T-cell (primary cell): ENCODE measurements at regions not wholly inside any gene's neighbourhood (a gene's known extent, or its start where the extent isn't known, plus 50 kb on each side); places are given as distances from the start of the nearest gene placed in this dataset.

Experiments
- ATAC-seq, 4 experiments: fragments of 200-7000 bp in 3 of 4; fragments of 150-1000 bp in 1 of 4; cut with Tn5 transposase; replicated peaks in 1 of 4; 1 replicate in 3 of 4; 2 replicates in 1 of 4; pipeline ENCODE4 v1.10.0; 2021; ENCODE audit warnings: moderate library complexity in 3 of 4, mild to moderate bottlenecking in 2 of 4, moderate number of reproducible peaks in 1 of 4
- CTCF ChIA-PET, 2 donors: fragments of 300-600 bp; sonication (Branson Sonifier 250); formaldehyde crosslinking; loops; one replicate each; lab custom pipeline; 2022; ENCODE audit warnings: antibody characterized with exemption in 2 of 2; lab: Charles Lee
- POLR2A ChIA-PET, 2 donors: fragments of 300-600 bp; sonication (Branson Sonifier 250); formaldehyde crosslinking; loops; one replicate each; lab custom pipeline; 2022; ENCODE audit warnings: antibody characterized with exemption in 2 of 2; lab: Charles Lee
- DNase-seq, 35 experiments: peaks; one replicate each; pipeline versions ENCODE4 v3.0.0 to v3.0.0-alpha.2; 2013 to 2023
- H3K27ac ChIP-seq: one replicate; pipeline ENCODE4 v1.5.1; 2013; ENCODE audit warnings: low read length
- H3K27me3 ChIP-seq, 2 experiments: replicated peaks in 1 of 2; 1 replicate in 1 of 2; 2 replicates in 1 of 2; pipeline versions ENCODE4 v1.6.1 to v1.7.0; 2013; ENCODE audit warnings: low read length in 1 of 2, mixed read lengths in 1 of 2; ENCODE audit not compliant: control insufficient read depth in 2 of 2, insufficient read depth in 2 of 2; ENCODE audit errors: extremely low read depth in 1 of 2
- H3K36me3 ChIP-seq, 2 donors: 1 replicate in 1 of 2; 2 replicates in 1 of 2; pipeline versions ENCODE4 v1.6.1 to v1.7.0; 2013; ENCODE audit warnings: low read length in 1 of 2; ENCODE audit not compliant: control insufficient read depth in 2 of 2, insufficient read depth in 1 of 2; ENCODE audit errors: extremely low read depth in 1 of 2
- H3K4me1 ChIP-seq, 2 experiments: 1 replicate in 1 of 2; 2 replicates in 1 of 2; pipeline versions ENCODE4 v1.6.1 to v1.7.0; 2013; ENCODE audit warnings: low read length in 2 of 2, mixed read lengths in 1 of 2; ENCODE audit not compliant: insufficient read depth in 2 of 2, control insufficient read depth in 1 of 2; ENCODE audit errors: extremely low read depth in 1 of 2
- H3K4me3 ChIP-seq, 2 donors: 1 replicate in 1 of 2; 2 replicates in 1 of 2; pipeline versions ENCODE4 v1.5.1 to v1.7.0; 2013; ENCODE audit warnings: mild to moderate bottlenecking in 2 of 2, low read length in 1 of 2, moderate library complexity in 1 of 2; ENCODE audit not compliant: control insufficient read depth in 1 of 2; ENCODE audit errors: extremely low read depth in 1 of 2
- H3K9me3 ChIP-seq: 2 replicates; pipeline ENCODE4 v1.7.0; 2013
- H3K27ac Mint-ChIP-seq, 2 donors: one replicate each; pipeline ENCODE4 v1.8.0; 2020 to 2021; ENCODE audit warnings: mild to moderate bottlenecking in 2 of 2, mixed read lengths in 2 of 2
- H3K27me3 Mint-ChIP-seq, 2 donors: one replicate each; pipeline ENCODE4 v1.8.0; 2021 to 2022; ENCODE audit warnings: mixed read lengths in 2 of 2
- H3K36me3 Mint-ChIP-seq: one replicate; pipeline ENCODE4 v1.8.0; 2021; ENCODE audit warnings: mixed read lengths
- H3K4me1 Mint-ChIP-seq, 3 donors: one replicate each; pipeline ENCODE4 v1.8.0; 2020 to 2022; ENCODE audit warnings: mixed read lengths in 3 of 3, mild to moderate bottlenecking in 1 of 3
- H3K4me3 Mint-ChIP-seq, 3 donors: one replicate each; pipeline ENCODE4 v1.8.0; 2020 to 2022; ENCODE audit warnings: mild to moderate bottlenecking in 3 of 3, mixed read lengths in 3 of 3, moderate library complexity in 3 of 3
- H3K9me3 Mint-ChIP-seq, 3 donors: one replicate each; pipeline ENCODE4 v1.8.0; 2020 to 2022; ENCODE audit warnings: mixed read lengths in 3 of 3
- whole genome bisulfite sequencing: methylation state at CpG from one replicate; pipeline ENCODE4 v1.1.5; 2013; ENCODE audit warnings: missing lambda C conversion rate; ENCODE audit not compliant: insufficient coverage; 5-methylcytosine and 5-hydroxymethylcytosine counted together

- Histone ChIP-seq H3K27me3 (no peaks in the 10 kb centered on the region), H3K4me3 (no peak overlapping the region), H3K27ac (no peak overlapping the region), H3K36me3 (no peaks in the 10 kb centered on the region), H3K4me1 (no peaks in the 10 kb centered on the region), H3K9me3 (no peaks in the 10 kb centered on the region)
- ChIA-PET POLR2A (no interaction called here), CTCF (no interaction called here)
- DNase-seq: no peak
- H3K9me3 Mint-ChIP-seq: no peaks in the 10 kb centered on the region
- H3K27me3 Mint-ChIP-seq: no peaks in the 10 kb centered on the region
- no CpG with 5 or more reads among the region's 2 CpGs for WGBS
- H3K4me3 Mint-ChIP-seq: no peak overlapping the region
- ATAC-seq: no peak
- no peaks in the 10 kb centered on the region for H3K4me1 Mint-ChIP-seq
- H3K36me3 Mint-ChIP-seq: no peaks in the 10 kb centered on the region
- no peak overlapping the region for H3K27ac Mint-ChIP-seq
These were observed 895.2 kb upstream of the TSPY4 start for GRCh38 chrY:8442097-8442496.

GRCh38 chrY:8452963-8453362, 884.3 kb upstream of the TSPY4 start:
- no CpG with 5 or more reads among the region's 1 CpG for WGBS
- DNase-seq (no peak), ATAC-seq (no peak)
- Histone ChIP-seq H3K27ac (no peak overlapping the region), H3K36me3 (no peaks in the 10 kb centered on the region), H3K4me3 (no peak overlapping the region), H3K9me3 (no peaks in the 10 kb centered on the region), H3K27me3 (no peaks in the 10 kb centered on the region), H3K4me1 (no peaks in the 10 kb centered on the region)
- H3K4me3 Mint-ChIP-seq: no peak overlapping the region
- no peaks in the 10 kb centered on the region for H3K4me1 Mint-ChIP-seq
- ChIA-PET POLR2A (no interaction called here), CTCF (no interaction called here)
- no peaks in the 10 kb centered on the region for H3K36me3 Mint-ChIP-seq
- H3K27me3 Mint-ChIP-seq: peaks cover 0 to 4% of the 10 kb centered on the region in 2 donors
- H3K27ac Mint-ChIP-seq: no peak overlapping the region
- no peaks in the 10 kb centered on the region for H3K9me3 Mint-ChIP-seq

- H3K9me3 ChIP-seq: no peaks in the 10 kb centered on the region
- no peak overlapping the region for H3K27ac Mint-ChIP-seq
- no peak for ATAC-seq
These were observed 870.5 kb upstream of the TSPY4 start for GRCh38 chrY:8466813-8467212.

GRCh38 chrY:8470249-8470648, 867.0 kb upstream of the TSPY4 start:
- no peaks in the 10 kb centered on the region for H3K4me1 ChIP-seq
- H3K27me3 ChIP-seq: no peaks in the 10 kb centered on the region
- Mint-ChIP-seq H3K9me3 (no peaks in the 10 kb centered on the region), H3K4me1 (no peaks in the 10 kb centered on the region), H3K36me3 (no peaks in the 10 kb centered on the region), H3K4me3 (no peak overlapping the region), H3K27ac (no peak overlapping the region), H3K27me3 (no peaks in the 10 kb centered on the region)
- no peaks in the 10 kb centered on the region for H3K9me3 ChIP-seq
- no peak overlapping the region for H3K27ac ChIP-seq
- ChIA-PET POLR2A (no interaction called here), CTCF (no interaction called here)
- DNase-seq: no peak
- no peak overlapping the region for H3K4me3 ChIP-seq
- ATAC-seq: no peak
- no peaks in the 10 kb centered on the region for H3K36me3 ChIP-seq
- no CpG with 5 or more reads among the region's 2 CpGs for WGBS

More at GRCh38 chrY:8466813-8467212, 870.5 kb upstream of the TSPY4 start:
- H3K36me3 Mint-ChIP-seq: no peaks in the 10 kb centered on the region
- ChIA-PET POLR2A (no interaction called here), CTCF (no interaction called here)
- no peaks in the 10 kb centered on the region for H3K27me3 Mint-ChIP-seq
- H3K4me1 Mint-ChIP-seq: no peaks in the 10 kb centered on the region
- DNase-seq: no peak
- H3K36me3 ChIP-seq: no peaks in the 10 kb centered on the region
- H3K9me3 Mint-ChIP-seq: no peaks in the 10 kb centered on the region
- H3K27me3 ChIP-seq: no peaks in the 10 kb centered on the region
- no peak overlapping the region for H3K4me3 Mint-ChIP-seq
- H3K4me3 ChIP-seq: no peak overlapping the region
- H3K27ac ChIP-seq: no peak overlapping the region
- no peaks in the 10 kb centered on the region for H3K4me1 ChIP-seq

- Mint-ChIP-seq H3K36me3 (no peaks in the 10 kb centered on the region), H3K27ac (no peak overlapping the region), H3K27me3 (peaks cover 0 to 1% of the 10 kb centered on the region in 2 donors), H3K9me3 (no peaks in the 10 kb centered on the region), H3K4me1 (no peaks in the 10 kb centered on the region), H3K4me3 (no peak overlapping the region)
- ATAC-seq (no peak), DNase-seq (no peak)
- H3K4me1 ChIP-seq: no peaks in the 10 kb centered on the region
- CTCF ChIA-PET: no interaction called here
- H3K27me3 ChIP-seq: no peaks in the 10 kb centered on the region
- H3K4me3 ChIP-seq: no peak overlapping the region
- H3K9me3 ChIP-seq: no peaks in the 10 kb centered on the region
- H3K27ac ChIP-seq: no peak overlapping the region
- no peaks in the 10 kb centered on the region for H3K36me3 ChIP-seq
- POLR2A ChIA-PET: no interaction called here
These were observed 858.1 kb upstream of the TSPY4 start for GRCh38 chrY:8479141-8479540.

GRCh38 chrY:8488955-8489354, 848.3 kb upstream of the TSPY4 start:
- no peaks in the 10 kb centered on the region for H3K27me3 ChIP-seq
- no peak overlapping the region for H3K4me3 ChIP-seq
- no peaks in the 10 kb centered on the region for H3K9me3 Mint-ChIP-seq
- DNase-seq (no peak), ATAC-seq (no peak)
- no peak overlapping the region for H3K4me3 Mint-ChIP-seq
- H3K27ac ChIP-seq: no peak overlapping the region
- no CpG with 5 or more reads among the region's 1 CpG for WGBS
- no peak overlapping the region for H3K27ac Mint-ChIP-seq
- H3K4me1 ChIP-seq: no peaks in the 10 kb centered on the region
- no peaks in the 10 kb centered on the region for H3K36me3 ChIP-seq
- H3K36me3 Mint-ChIP-seq: no peaks in the 10 kb centered on the region
- no peaks in the 10 kb centered on the region for H3K27me3 Mint-ChIP-seq
- POLR2A ChIA-PET: no interaction called here
- CTCF ChIA-PET: no interaction called here
- no peaks in the 10 kb centered on the region for H3K9me3 ChIP-seq
- H3K4me1 Mint-ChIP-seq: peaks cover 0 to 4% (median 0%) of the 10 kb centered on the region in 3 donors

DNA sequence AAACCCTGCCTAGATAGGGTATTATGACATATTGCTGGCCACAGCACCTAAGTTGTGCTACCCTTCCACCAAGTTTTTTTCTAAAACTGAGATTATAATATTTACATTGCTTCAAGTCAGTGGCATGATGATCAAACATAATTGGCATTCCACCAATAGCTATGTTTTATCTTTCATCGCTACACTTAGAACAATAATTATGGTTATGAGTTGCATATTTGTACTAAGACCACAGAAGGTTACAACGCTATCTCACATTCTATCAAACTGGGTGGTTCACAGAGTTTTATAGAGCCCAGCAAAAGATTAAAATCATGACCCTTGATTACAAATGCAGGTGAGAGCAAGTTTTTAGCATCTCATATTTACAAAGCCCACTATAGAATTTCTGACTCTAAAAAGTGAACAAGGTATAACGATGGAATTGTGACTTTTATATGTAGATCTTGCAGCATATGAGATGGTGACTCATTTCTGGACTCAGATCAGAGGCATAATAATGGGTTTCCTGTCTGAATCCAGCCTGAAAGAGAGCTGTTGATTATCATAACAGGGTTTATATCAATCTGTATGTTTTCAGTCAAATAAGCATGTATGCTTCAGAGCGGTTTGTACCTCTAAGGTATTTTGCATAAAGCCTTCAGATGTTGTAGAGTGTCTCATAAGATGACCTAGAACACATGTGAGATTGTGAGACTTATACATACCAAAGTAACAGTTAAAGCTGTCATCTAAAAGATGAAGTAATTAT, 847.2 kb upstream of the TSPY4 start:
- no peaks in the 10 kb centered on the region for H3K27me3 Mint-ChIP-seq

More for the DNA sequence above, 847.2 kb upstream of the TSPY4 start:
- ChIA-PET POLR2A (no interaction called here), CTCF (no interaction called here)
- Mint-ChIP-seq H3K9me3 (no peaks in the 10 kb centered on the region), H3K4me1 (peaks cover 0 to 4% (median 0%) of the 10 kb centered on the region in 3 donors), H3K36me3 (no peaks in the 10 kb centered on the region), H3K27ac (peak overlapping the region in 1 of 2 donors; percentile 69), H3K4me3 (no peak overlapping the region)
- H3K27me3 ChIP-seq: no peaks in the 10 kb centered on the region
- ATAC-seq: peak in 1 of 4 experiments; percentile 47
- no peak overlapping the region for H3K27ac ChIP-seq
- H3K36me3 ChIP-seq: no peaks in the 10 kb centered on the region
- DNase-seq: no peak
- no peak overlapping the region for H3K4me3 ChIP-seq
- H3K9me3 ChIP-seq: no peaks in the 10 kb centered on the region
- no CpG with 5 or more reads among the region's 4 CpGs for WGBS
- H3K4me1 ChIP-seq: no peaks in the 10 kb centered on the region
